ENCODE measurements at regions not wholly inside any gene's neighbourhood (a gene's known extent, or its start where the extent isn't known, plus 50 kb on each side); places are given as distances from the start of the nearest gene placed in this dataset.

DNA sequence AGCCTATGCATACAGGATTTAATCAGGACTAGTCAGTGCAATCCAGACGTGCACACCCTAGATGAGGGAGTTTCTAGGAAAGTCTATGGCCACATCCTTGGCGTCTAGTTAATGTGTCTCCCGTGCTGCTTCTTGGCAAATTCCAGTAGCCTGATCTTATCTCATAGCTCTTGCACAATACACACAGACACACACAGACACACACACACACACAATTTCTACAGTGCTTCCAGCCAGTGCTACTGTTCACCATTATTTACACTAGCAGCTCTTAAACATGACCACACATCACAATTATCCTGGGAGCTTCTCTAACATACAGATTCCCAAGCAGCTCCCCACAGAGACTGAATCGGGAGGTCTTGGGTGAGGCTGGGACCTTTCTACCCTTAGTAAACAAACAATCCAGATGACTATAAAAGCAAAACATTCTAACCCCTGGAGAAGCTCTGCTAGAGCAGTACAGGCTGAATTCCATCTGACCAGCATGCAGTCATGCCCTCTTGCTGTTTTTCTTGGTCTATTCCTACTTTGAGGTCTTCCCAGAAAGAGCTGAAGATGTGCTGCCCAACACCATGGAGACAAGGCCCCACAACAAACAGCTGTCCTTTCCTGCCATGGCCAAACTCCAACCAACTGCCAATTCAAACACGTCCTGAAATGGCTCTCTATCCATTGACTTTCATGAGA, 236.6 kb downstream of the DEPDC1B start (continued):
- TF ChIP-seq, protein P1, sequence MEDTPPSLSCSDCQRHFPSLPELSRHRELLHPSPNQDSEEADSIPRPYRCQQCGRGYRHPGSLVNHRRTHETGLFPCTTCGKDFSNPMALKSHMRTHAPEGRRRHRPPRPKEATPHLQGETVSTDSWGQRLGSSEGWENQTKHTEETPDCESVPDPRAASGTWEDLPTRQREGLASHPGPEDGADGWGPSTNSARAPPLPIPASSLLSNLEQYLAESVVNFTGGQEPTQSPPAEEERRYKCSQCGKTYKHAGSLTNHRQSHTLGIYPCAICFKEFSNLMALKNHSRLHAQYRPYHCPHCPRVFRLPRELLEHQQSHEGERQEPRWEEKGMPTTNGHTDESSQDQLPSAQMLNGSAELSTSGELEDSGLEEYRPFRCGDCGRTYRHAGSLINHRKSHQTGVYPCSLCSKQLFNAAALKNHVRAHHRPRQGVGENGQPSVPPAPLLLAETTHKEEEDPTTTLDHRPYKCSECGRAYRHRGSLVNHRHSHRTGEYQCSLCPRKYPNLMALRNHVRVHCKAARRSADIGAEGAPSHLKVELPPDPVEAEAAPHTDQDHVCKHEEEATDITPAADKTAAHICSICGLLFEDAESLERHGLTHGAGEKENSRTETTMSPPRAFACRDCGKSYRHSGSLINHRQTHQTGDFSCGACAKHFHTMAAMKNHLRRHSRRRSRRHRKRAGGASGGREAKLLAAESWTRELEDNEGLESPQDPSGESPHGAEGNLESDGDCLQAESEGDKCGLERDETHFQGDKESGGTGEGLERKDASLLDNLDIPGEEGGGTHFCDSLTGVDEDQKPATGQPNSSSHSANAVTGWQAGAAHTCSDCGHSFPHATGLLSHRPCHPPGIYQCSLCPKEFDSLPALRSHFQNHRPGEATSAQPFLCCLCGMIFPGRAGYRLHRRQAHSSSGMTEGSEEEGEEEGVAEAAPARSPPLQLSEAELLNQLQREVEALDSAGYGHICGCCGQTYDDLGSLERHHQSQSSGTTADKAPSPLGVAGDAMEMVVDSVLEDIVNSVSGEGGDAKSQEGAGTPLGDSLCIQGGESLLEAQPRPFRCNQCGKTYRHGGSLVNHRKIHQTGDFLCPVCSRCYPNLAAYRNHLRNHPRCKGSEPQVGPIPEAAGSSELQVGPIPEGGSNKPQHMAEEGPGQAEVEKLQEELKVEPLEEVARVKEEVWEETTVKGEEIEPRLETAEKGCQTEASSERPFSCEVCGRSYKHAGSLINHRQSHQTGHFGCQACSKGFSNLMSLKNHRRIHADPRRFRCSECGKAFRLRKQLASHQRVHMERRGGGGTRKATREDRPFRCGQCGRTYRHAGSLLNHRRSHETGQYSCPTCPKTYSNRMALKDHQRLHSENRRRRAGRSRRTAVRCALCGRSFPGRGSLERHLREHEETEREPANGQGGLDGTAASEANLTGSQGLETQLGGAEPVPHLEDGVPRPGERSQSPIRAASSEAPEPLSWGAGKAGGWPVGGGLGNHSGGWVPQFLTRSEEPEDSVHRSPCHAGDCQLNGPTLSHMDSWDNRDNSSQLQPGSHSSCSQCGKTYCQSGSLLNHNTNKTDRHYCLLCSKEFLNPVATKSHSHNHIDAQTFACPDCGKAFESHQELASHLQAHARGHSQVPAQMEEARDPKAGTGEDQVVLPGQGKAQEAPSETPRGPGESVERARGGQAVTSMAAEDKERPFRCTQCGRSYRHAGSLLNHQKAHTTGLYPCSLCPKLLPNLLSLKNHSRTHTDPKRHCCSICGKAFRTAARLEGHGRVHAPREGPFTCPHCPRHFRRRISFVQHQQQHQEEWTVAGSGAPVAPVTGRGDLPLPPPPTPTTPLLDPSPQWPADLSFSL (CRISPR knock-in tag; IDR thresholded peaks at IDR 0.05) = peak; percentile 99
- no peak for TF ChIP-seq ZNF772 (CRISPR knock-in tag; IDR thresholded peaks at IDR 0.05)
- no peak for TF ChIP-seq TMF1 (CRISPR knock-in tag; IDR thresholded peaks at IDR 0.05; ENCODE audit: low read depth)
- TF ChIP-seq, protein P2, sequence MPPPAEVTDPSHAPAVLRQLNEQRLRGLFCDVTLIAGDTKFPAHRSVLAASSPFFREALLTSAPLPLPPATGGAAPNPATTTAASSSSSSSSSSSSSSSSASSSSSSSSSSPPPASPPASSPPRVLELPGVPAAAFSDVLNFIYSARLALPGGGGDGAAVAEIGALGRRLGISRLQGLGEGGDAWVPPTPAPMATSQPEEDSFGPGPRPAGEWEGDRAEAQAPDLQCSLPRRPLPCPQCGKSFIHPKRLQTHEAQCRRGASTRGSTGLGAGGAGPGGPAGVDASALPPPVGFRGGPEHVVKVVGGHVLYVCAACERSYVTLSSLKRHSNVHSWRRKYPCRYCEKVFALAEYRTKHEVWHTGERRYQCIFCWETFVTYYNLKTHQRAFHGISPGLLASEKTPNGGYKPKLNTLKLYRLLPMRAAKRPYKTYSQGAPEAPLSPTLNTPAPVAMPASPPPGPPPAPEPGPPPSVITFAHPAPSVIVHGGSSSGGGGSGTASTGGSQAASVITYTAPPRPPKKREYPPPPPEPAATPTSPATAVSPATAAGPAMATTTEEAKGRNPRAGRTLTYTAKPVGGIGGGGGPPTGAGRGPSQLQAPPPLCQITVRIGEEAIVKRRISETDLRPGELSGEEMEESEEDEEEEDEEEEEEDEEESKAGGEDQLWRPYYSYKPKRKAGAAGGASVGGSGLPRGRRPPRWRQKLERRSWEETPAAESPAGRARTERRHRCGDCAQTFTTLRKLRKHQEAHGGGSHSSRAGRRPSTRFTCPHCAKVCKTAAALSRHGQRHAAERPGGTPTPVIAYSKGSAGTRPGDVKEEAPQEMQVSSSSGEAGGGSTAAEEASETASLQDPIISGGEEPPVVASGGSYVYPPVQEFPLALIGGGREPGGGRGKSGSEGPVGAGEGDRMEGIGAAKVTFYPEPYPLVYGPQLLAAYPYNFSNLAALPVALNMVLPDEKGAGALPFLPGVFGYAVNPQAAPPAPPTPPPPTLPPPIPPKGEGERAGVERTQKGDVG (CRISPR knock-in tag; IDR thresholded peaks at IDR 0.05; ENCODE audit: borderline replicate concordance) = no peak
- no peak for TF ChIP-seq ZNF446 (CRISPR knock-in tag; IDR thresholded peaks at IDR 0.05)
- TF ChIP-seq, protein P3, sequence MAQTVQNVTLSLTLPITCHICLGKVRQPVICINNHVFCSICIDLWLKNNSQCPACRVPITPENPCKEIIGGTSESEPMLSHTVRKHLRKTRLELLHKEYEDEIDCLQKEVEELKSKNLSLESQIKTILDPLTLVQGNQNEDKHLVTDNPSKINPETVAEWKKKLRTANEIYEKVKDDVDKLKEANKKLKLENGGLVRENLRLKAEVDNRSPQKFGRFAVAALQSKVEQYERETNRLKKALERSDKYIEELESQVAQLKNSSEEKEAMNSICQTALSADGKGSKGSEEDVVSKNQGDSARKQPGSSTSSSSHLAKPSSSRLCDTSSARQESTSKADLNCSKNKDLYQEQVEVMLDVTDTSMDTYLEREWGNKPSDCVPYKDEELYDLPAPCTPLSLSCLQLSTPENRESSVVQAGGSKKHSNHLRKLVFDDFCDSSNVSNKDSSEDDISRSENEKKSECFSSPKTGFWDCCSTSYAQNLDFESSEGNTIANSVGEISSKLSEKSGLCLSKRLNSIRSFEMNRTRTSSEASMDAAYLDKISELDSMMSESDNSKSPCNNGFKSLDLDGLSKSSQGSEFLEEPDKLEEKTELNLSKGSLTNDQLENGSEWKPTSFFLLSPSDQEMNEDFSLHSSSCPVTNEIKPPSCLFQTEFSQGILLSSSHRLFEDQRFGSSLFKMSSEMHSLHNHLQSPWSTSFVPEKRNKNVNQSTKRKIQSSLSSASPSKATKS (CRISPR knock-in tag; IDR thresholded peaks at IDR 0.05) = no peak
- TF ChIP-seq CBX1 (IDR thresholded peaks at IDR 0.05; ENCODE audit: low read depth) = no peak
- TF ChIP-seq ZMYM2 (CRISPR knock-in tag; IDR thresholded peaks at IDR 0.05) = peak; percentile 52
- TF ChIP-seq, protein P4, sequence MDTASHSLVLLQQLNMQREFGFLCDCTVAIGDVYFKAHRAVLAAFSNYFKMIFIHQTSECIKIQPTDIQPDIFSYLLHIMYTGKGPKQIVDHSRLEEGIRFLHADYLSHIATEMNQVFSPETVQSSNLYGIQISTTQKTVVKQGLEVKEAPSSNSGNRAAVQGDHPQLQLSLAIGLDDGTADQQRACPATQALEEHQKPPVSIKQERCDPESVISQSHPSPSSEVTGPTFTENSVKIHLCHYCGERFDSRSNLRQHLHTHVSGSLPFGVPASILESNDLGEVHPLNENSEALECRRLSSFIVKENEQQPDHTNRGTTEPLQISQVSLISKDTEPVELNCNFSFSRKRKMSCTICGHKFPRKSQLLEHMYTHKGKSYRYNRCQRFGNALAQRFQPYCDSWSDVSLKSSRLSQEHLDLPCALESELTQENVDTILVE (CRISPR knock-in tag; IDR thresholded peaks at IDR 0.05) = 0 out of 2 replicates have a peak, but pooled peaks have one; percentile 27
- no peak for TF ChIP-seq POLR2A (IDR thresholded peaks at IDR 0.05; ENCODE audit: insufficient read depth in 1 of 2, low read depth in 2 of 2, low read length in 2 of 2)
- TF ChIP-seq GATAD2A (CRISPR knock-in tag; IDR thresholded peaks at IDR 0.05) = peak; percentile 90
- no peak for TF ChIP-seq HNRNPUL1 (IDR thresholded peaks at IDR 0.05; ENCODE audit: low read depth, low read length)
- TF ChIP-seq ZNF83 (CRISPR knock-in tag; IDR thresholded peaks at IDR 0.05; ENCODE audit: borderline replicate concordance) = no peak
- peak; percentile 79 for TF ChIP-seq ZNF644 (CRISPR knock-in tag; IDR thresholded peaks at IDR 0.05; ENCODE audit: low read depth)
